IMR-90 (cell line): ENCODE measurements at regions not wholly inside any gene's neighbourhood (a gene's known extent, or its start where the extent isn't known, plus 50 kb on each side); places are given as distances from the start of the nearest gene placed in this dataset.

Source experiments
- ATAC-seq: fragments of 200-7000 bp; cut with Tn5 transposase; 2 replicates; pipeline ENCODE4 v1.9.1; 2020; ENCODE audit warnings: low read depth, mild to moderate bottlenecking, moderate library complexity
- BruUV-seq: library from RNA; stranded (reverse); fragments of 400-500 nt; replicated peaks from 2 replicates; lab custom pipeline; 2021; lab: Mats Ljungman, UMichigan
- CTCF ChIA-PET: fragments of 300-600 bp; formaldehyde crosslinking; extraction: SDS; loops from one replicate; lab custom pipeline; 2021; ENCODE audit warnings: antibody characterized with exemption; lab: Yijun Ruan, JAX
- POLR2A ChIA-PET: fragments of 300-600 bp; sonication (Branson Sonifier 250); formaldehyde crosslinking; loops from one replicate; lab custom pipeline; 2022; ENCODE audit warnings: antibody characterized with exemption; ENCODE audit not compliant: unreplicated experiment; lab: Charles Lee
- DNase-seq: peaks from one replicate; pipeline ENCODE4 v3.0.0; 2013
- H2AFZ ChIP-seq: replicated peaks from 2 replicates; pipeline ENCODE3; 2013; ENCODE audit warnings: low read length, mild to moderate bottlenecking; ENCODE audit not compliant: poor library complexity
- H2AK5ac ChIP-seq: 2 replicates; pipeline ENCODE4 v1.6.1; 2013; ENCODE audit warnings: low read depth, low read length, inconsistent platforms
- H2AK9ac ChIP-seq: replicated peaks from 2 replicates; pipeline ENCODE3; 2013; ENCODE audit warnings: mild to moderate bottlenecking, low read depth, low read length, moderate library complexity; ENCODE audit not compliant: poor library complexity
- H2BK120ac ChIP-seq: 2 replicates; pipeline ENCODE4 v1.6.1; 2013; ENCODE audit warnings: low read depth, low read length, inconsistent platforms
- H2BK15ac ChIP-seq: 3 replicates; pipeline ENCODE4 v1.6.1; 2013; ENCODE audit warnings: low read depth, low read length, inconsistent platforms
- H2BK20ac ChIP-seq: 2 replicates; pipeline ENCODE4 v1.6.1; 2013; ENCODE audit warnings: low read depth, mild to moderate bottlenecking, inconsistent platforms, low read length, moderate library complexity
- H2BK5ac ChIP-seq: 2 replicates; pipeline ENCODE4 v1.6.1; 2013; ENCODE audit warnings: mild to moderate bottlenecking, low read depth, low read length, inconsistent platforms; ENCODE audit not compliant: poor library complexity, severe bottlenecking
- H3K14ac ChIP-seq: replicated peaks from 2 replicates; pipeline ENCODE4 v1.6.1; 2013; ENCODE audit warnings: low read depth, low read length, inconsistent platforms
- H3K18ac ChIP-seq: 2 replicates; pipeline ENCODE4 v1.6.1; 2013; ENCODE audit warnings: low read depth, low read length, control low read depth
- H3K23ac ChIP-seq: 2 replicates; pipeline ENCODE4 v1.6.1; 2013; ENCODE audit warnings: low read depth, low read length, inconsistent platforms
- H3K27ac ChIP-seq: 2 replicates; pipeline ENCODE4 v1.5.1; 2013; ENCODE audit warnings: mild to moderate bottlenecking, control low read depth, low read length; ENCODE audit not compliant: insufficient read depth
- H3K27me3 ChIP-seq: 2 replicates; pipeline ENCODE4 v1.6.1; 2013; ENCODE audit warnings: low read length; ENCODE audit not compliant: control insufficient read depth, insufficient read depth
- H3K36me3 ChIP-seq: 2 replicates; pipeline ENCODE4 v1.6.1; 2013; ENCODE audit warnings: low read length, mixed read lengths; ENCODE audit not compliant: control insufficient read depth, insufficient read depth
- H3K4ac ChIP-seq: 2 replicates; pipeline ENCODE4 v1.6.1; 2013; ENCODE audit warnings: low read depth, low read length, inconsistent platforms
- H3K4me1 ChIP-seq: 2 replicates; pipeline ENCODE4 v1.6.1; 2013; ENCODE audit warnings: low read length, mixed read lengths; ENCODE audit not compliant: control insufficient read depth, insufficient read depth
- H3K4me2 ChIP-seq: 2 replicates; pipeline ENCODE4 v1.6.1; 2013; ENCODE audit warnings: low read depth, mild to moderate bottlenecking, control low read depth, low read length, moderate library complexity
- H3K4me3 ChIP-seq: 2 replicates; pipeline ENCODE4 v1.5.1; 2013; ENCODE audit warnings: low read depth, mild to moderate bottlenecking, control low read depth, low read length, moderate library complexity; ENCODE audit not compliant: insufficient read depth
- H3K56ac ChIP-seq: 2 replicates; pipeline ENCODE4 v1.6.1; 2013; ENCODE audit warnings: low read length, inconsistent platforms; ENCODE audit not compliant: insufficient read depth; ENCODE audit errors: extremely low read depth
- H3K79me1 ChIP-seq, 2 experiments: 2 replicates each; pipeline ENCODE4 v1.6.1; 2013; ENCODE audit warnings: low read length in 2 of 2, inconsistent platforms in 1 of 2, low read depth in 1 of 2
- H3K9ac ChIP-seq: 2 replicates; pipeline ENCODE4 v1.6.1; 2013; ENCODE audit warnings: low read depth, low read length, control low read depth
- H3K9me1 ChIP-seq: 2 replicates; pipeline ENCODE4 v1.6.1; 2013; ENCODE audit warnings: low read length, inconsistent platforms; ENCODE audit not compliant: insufficient read depth
- H3K9me3 ChIP-seq: 2 replicates; pipeline ENCODE4 v1.6.1; 2013; ENCODE audit warnings: low read length; ENCODE audit not compliant: control insufficient read depth, insufficient read depth
- H4K20me1 ChIP-seq: 2 replicates; pipeline ENCODE4 v1.6.1; 2013; ENCODE audit warnings: low read length, inconsistent platforms; ENCODE audit not compliant: insufficient read depth
- H4K5ac ChIP-seq: 2 replicates; pipeline ENCODE4 v1.6.1; 2013; ENCODE audit warnings: mild to moderate bottlenecking, low read depth, low read length, control low read depth
- H4K8ac ChIP-seq, 2 experiments: 2 replicates each; pipeline ENCODE4 v1.6.1; 2013; ENCODE audit warnings: low read depth in 2 of 2, low read length in 2 of 2, control low read depth in 1 of 2, inconsistent platforms in 1 of 2
- H4K91ac ChIP-seq: 2 replicates; pipeline ENCODE4 v1.6.1; 2013; ENCODE audit warnings: low read depth, low read length, inconsistent platforms; ENCODE audit not compliant: insufficient read depth
- CEBPB ChIP-seq: IDR thresholded peaks from 2 replicates; pipeline ENCODE4 v1.6.1; 2012; ENCODE audit warnings: low read depth, low read length, improper control_type of control experiment
- NFE2L2 ChIP-seq: fragments of 150-350 bp; IDR thresholded peaks from 2 replicates; pipeline ENCODE4 v1.6.1; 2016; ENCODE audit warnings: low read depth, mild to moderate bottlenecking, low read length
- POLR2A ChIP-seq: IDR thresholded peaks from 2 replicates; pipeline ENCODE4 v1.6.1; 2012; ENCODE audit warnings: mild to moderate bottlenecking, low read depth, low read length
- RAD21 ChIP-seq: IDR thresholded peaks from 2 replicates; pipeline ENCODE4 v1.6.1; 2012; ENCODE audit warnings: low read length, improper control_type of control experiment
- RCOR1 ChIP-seq: IDR thresholded peaks from 2 replicates; pipeline ENCODE4 v1.6.1; 2012; ENCODE audit warnings: mild to moderate bottlenecking, low read length, improper control_type of control experiment; ENCODE audit not compliant: insufficient replicate concordance
- RFX5 ChIP-seq: IDR thresholded peaks from 2 replicates; pipeline ENCODE4 v1.8.0; 2012; ENCODE audit warnings: low read depth, mild to moderate bottlenecking, low read length, moderate library complexity
- SMC3 ChIP-seq: fragments of 150-350 bp; IDR thresholded peaks from 2 replicates; pipeline ENCODE4 v1.6.1; 2016; ENCODE audit warnings: low read depth, mild to moderate bottlenecking, antibody characterized with exemption, low read length, moderate library complexity
- USF2 ChIP-seq: fragments of 150-350 bp; IDR thresholded peaks from 2 replicates; pipeline ENCODE4 v1.6.1; 2017; ENCODE audit warnings: mild to moderate bottlenecking, antibody characterized with exemption, low read length, low read depth
- WGBS, 2 experiments: methylation state at CpG; one replicate each; pipeline versions ENCODE4 v1.1.5 to v1.1.7; 2013; ENCODE audit warnings: missing lambda C conversion rate in 2 of 2; ENCODE audit not compliant: insufficient read length in 1 of 2; ENCODE audit errors: extremely low coverage in 2 of 2; 5-methylcytosine and 5-hydroxymethylcytosine counted together
- dilution Hi-C: fragments of 300-500 bp; cut with HindIII; formaldehyde crosslinking; loops from one replicate; pipeline ENCODE4 v1.14.3; 2018; ENCODE audit warnings: low sequenced_read_pairs; ENCODE audit not compliant: unreplicated experiment
- in situ Hi-C: fragments of 300-500 bp; cut with MboI; formaldehyde crosslinking; loops from 3 replicates; pipeline ENCODE4 v1.14.3; 2019; ENCODE audit warnings: low sequenced_read_pairs, inconsistent platforms, mixed read lengths
- intact Hi-C: fragments of 100-400 bp; cut with micrococcal nuclease; formaldehyde crosslinking; loops from 2 replicates; pipeline ENCODE4 v1.10.0; 2022

GRCh38 chr5:3092664-3093063 lies 341.2 kb upstream of the IRX2 start:
- in situ Hi-C loops (no loop called here), dilution Hi-C loops (no loop called here), intact Hi-C loops (no loop called here)
- no TSS peak for BruUV-seq
- Histone ChIP-seq H3K36me3 (no peaks in the 10 kb centered on the region), H3K9ac (no peak overlapping the region), H2AK5ac (no peak overlapping the region), H3K4me3 (no peak overlapping the region), H3K27ac (no peak overlapping the region), H3K9me3 (peaks cover 21% of the 10 kb centered on the region), H3K27me3 (no peaks in the 10 kb centered on the region), H3K23ac (no peak overlapping the region), H4K91ac (no peak overlapping the region), H3K9me1 (no peaks in the 10 kb centered on the region), H2BK20ac (no peak overlapping the region), H3K79me1 (no peaks in the 10 kb centered on the region), H3K56ac (no peak overlapping the region), H3K4me1 (no peaks in the 10 kb centered on the region), H4K20me1 (no peaks in the 10 kb centered on the region), H2BK15ac (no peak overlapping the region), H2BK120ac (no peak overlapping the region), H2AFZ (no peak overlapping the region), H2AK9ac (no peak overlapping the region), H3K4ac (no peak overlapping the region), H4K8ac (no peak overlapping the region), H2BK5ac (no peak overlapping the region), H3K14ac (no peak overlapping the region), H4K5ac (no peak overlapping the region), H3K18ac (no peak overlapping the region), H3K4me2 (no peak overlapping the region)
- ATAC-seq: no peak
- 0% methylated on average over 1 of the region's 13 CpGs; no CpG with 5 or more reads in 1 of the 2 experiments for WGBS, 2 experiments
- ChIA-PET CTCF (no interaction called here), POLR2A (no interaction called here)
- TF ChIP-seq RAD21 (no peak), SMC3 (no peak), USF2 (no peak), POLR2A (no peak), RFX5 (no peak), NFE2L2 (no peak), RCOR1 (no peak), CEBPB (no peak)
- no peak for DNase-seq
